WERI-Rb-1 (cell line): ENCODE measurements at regions not wholly inside any gene's neighbourhood (a gene's known extent, or its start where the extent isn't known, plus 50 kb on each side); places are given as distances from the start of the nearest gene placed in this dataset.

Experiments
- DNase-seq: peaks from one replicate; pipeline ENCODE4 v3.0.0-alpha.2; 2020
- H3K27ac ChIP-seq: fragments of 250-450 bp; sonication (Bioruptor Pico); 2 replicates; pipeline ENCODE4 v1.5.1; 2020; ENCODE audit warnings: mild to moderate bottlenecking, moderate library complexity
- H3K27me3 ChIP-seq: fragments of 250-450 bp; sonication (Bioruptor Pico); 2 replicates; pipeline ENCODE4 v1.5.1; 2021; ENCODE audit warnings: mild to moderate bottlenecking, low read depth, moderate library complexity; ENCODE audit not compliant: insufficient read depth, severe bottlenecking
- H3K36me3 ChIP-seq: fragments of 250-450 bp; sonication (Bioruptor Pico); 2 replicates; pipeline ENCODE4 v1.5.1; 2020; ENCODE audit warnings: mild to moderate bottlenecking, moderate library complexity
- H3K4me3 ChIP-seq: 2 replicates; pipeline ENCODE4 v1.5.1; 2011; ENCODE audit warnings: low read depth, mild to moderate bottlenecking, control low read depth, low read length
- H3K9me3 ChIP-seq: fragments of 250-450 bp; sonication (Bioruptor Pico); 2 replicates; pipeline ENCODE4 v1.5.1; 2021; ENCODE audit warnings: mild to moderate bottlenecking, moderate library complexity; ENCODE audit not compliant: severe bottlenecking
- TF ChIP-seq, protein P1 (sequence below): IDR thresholded peaks from 2 replicates; pipeline ENCODE4 v1.5.1; 2011; ENCODE audit warnings: low read depth, mild to moderate bottlenecking, control low read depth, inconsistent platforms, low read length

DNA sequence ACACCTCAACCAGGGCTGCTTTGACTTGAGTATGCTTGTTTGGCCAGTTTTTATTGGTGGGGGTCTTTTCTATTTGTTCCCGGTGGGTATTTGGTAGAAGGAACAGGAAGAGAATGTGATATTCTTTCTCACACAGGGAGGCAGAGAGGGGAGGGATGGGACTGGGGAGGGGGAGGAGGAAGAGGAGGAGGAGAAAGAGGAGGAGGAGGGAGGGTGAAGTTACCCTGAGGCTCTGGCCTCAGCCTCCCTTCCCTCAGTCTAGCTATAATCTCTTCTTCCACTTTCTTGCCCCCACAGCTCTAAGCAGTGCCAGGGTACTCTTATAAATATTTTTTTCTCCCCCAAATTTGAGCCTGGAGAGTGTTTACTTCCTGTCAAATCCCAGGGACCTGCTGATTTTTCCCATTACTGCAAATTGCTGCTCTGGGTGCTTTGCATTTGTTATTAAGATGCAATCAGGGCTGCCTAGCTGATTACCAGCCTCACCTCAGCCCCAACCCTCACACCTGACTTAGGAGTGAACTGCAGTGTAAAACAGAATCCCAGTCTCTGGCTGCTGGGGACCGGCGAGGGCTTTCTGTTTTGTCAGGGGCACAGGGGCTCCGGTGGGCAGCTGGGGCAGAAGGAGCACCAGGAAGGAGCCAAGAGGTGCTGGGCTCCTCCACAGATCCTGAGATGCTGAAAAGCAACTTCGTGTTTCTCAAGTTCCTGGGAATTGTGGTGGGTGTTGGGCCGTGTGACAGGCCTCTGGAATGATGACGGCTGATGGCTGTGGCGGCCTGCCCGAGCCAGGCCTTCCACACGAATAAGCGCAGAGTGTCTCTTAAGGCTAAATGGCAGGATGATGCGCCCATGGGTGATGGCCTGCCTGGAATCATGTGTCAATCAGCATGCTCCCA, 141.4 kb downstream of the CD83 start:
- no peak overlapping the region for H3K27ac ChIP-seq
- TF ChIP-seq, protein P1, sequence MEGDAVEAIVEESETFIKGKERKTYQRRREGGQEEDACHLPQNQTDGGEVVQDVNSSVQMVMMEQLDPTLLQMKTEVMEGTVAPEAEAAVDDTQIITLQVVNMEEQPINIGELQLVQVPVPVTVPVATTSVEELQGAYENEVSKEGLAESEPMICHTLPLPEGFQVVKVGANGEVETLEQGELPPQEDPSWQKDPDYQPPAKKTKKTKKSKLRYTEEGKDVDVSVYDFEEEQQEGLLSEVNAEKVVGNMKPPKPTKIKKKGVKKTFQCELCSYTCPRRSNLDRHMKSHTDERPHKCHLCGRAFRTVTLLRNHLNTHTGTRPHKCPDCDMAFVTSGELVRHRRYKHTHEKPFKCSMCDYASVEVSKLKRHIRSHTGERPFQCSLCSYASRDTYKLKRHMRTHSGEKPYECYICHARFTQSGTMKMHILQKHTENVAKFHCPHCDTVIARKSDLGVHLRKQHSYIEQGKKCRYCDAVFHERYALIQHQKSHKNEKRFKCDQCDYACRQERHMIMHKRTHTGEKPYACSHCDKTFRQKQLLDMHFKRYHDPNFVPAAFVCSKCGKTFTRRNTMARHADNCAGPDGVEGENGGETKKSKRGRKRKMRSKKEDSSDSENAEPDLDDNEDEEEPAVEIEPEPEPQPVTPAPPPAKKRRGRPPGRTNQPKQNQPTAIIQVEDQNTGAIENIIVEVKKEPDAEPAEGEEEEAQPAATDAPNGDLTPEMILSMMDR = no peak
- no peak for DNase-seq

DNA sequence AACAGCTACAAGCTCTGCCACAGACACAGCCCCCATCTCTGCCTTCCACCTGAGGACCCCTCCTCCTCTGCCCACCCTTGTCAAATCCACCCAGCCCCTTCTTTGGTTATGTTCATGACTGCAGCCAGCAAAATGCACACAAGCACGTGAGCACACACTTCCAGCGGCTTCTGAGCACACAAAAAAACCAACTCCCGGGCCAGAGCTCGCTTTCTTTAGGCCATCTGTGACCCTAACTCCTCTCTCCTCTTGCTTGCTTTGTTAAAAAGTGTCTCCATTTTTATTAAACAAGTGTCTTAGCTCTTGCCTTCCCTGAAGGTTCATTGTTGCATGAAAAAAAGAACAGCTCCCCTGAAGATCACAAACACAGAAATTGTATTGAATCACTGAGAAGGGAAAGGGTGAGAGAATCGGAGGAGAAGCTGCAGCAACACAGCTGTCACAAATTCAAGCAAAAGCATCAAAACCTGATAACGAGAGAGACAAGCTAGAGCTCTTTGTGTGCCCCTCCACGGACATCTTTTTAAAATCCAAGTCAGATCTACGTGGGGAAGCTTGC, 142.1 kb downstream of the CD83 start:
- DNase-seq = no peak
- no peaks in the 10 kb centered on the region for H3K36me3 ChIP-seq
- peaks cover 12% of the 10 kb centered on the region for H3K9me3 ChIP-seq
- H3K4me3 ChIP-seq = no peak overlapping the region
- H3K27ac ChIP-seq = no peak overlapping the region
- H3K27me3 ChIP-seq = no peaks in the 10 kb centered on the region
- TF ChIP-seq, protein P1 = no peak

More for the DNA sequence above, 141.4 kb downstream of the CD83 start:
- no peaks in the 10 kb centered on the region for H3K27me3 ChIP-seq
- H3K4me3 ChIP-seq = no peak overlapping the region
- peaks cover 5% of the 10 kb centered on the region for H3K9me3 ChIP-seq
- H3K36me3 ChIP-seq = no peaks in the 10 kb centered on the region

DNA sequence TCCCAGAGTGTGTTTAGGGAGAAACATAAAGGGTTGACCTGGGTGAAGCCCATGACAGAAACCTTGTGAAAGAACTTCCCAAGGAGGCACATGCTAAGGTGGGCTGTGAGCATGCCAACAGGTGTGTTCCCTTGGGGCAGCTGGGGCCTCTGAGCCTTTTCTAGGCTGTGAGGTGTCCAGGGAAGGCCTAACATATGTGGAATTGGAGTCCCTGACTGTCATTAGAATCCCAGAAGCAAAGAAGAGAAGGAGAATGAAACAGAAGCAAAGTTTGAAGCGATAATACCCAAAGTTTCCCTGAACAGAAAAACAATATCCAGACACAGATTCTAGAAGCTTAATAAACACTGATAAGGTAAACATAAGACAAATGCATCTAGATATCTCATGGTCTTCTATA, 143.3 kb downstream of the CD83 start:
- H3K9me3 ChIP-seq = peaks cover 14% of the 10 kb centered on the region
- H3K27ac ChIP-seq = no peak overlapping the region
- no peak overlapping the region for H3K4me3 ChIP-seq
- H3K27me3 ChIP-seq = no peaks in the 10 kb centered on the region
- H3K36me3 ChIP-seq = no peaks in the 10 kb centered on the region
- TF ChIP-seq, protein P1 = no peak
- no peak for DNase-seq

DNA sequence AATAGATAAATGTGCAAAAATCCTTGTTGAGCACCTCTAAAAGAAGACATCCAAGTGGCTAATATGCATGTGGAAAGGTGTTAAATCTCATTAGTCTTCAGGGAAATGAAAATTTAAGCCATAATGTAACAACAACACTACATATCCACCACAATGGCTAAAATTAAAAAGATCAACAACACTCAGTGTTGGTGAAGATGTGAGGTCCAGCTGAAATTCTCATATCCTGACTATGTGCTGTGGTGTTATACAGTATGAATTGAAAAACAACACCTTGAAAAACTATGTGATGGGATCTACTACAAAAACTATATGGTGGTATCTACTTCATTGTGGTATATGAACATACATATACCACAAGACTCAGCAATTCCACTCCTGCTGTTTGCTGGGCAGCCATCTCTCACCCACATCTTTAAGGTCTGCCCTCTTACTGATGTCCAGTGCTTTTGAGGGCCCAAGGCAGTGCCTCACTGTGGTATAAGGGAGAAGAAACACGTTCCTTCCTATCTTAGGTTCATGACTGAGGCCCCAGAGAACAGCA, 146.4 kb downstream of the CD83 start:
- no peaks in the 10 kb centered on the region for H3K36me3 ChIP-seq
- no peak overlapping the region for H3K27ac ChIP-seq
- peaks cover 22% of the 10 kb centered on the region for H3K9me3 ChIP-seq
- TF ChIP-seq, protein P1 = no peak
- H3K27me3 ChIP-seq = no peaks in the 10 kb centered on the region
- DNase-seq = no peak
- no peak overlapping the region for H3K4me3 ChIP-seq

DNA sequence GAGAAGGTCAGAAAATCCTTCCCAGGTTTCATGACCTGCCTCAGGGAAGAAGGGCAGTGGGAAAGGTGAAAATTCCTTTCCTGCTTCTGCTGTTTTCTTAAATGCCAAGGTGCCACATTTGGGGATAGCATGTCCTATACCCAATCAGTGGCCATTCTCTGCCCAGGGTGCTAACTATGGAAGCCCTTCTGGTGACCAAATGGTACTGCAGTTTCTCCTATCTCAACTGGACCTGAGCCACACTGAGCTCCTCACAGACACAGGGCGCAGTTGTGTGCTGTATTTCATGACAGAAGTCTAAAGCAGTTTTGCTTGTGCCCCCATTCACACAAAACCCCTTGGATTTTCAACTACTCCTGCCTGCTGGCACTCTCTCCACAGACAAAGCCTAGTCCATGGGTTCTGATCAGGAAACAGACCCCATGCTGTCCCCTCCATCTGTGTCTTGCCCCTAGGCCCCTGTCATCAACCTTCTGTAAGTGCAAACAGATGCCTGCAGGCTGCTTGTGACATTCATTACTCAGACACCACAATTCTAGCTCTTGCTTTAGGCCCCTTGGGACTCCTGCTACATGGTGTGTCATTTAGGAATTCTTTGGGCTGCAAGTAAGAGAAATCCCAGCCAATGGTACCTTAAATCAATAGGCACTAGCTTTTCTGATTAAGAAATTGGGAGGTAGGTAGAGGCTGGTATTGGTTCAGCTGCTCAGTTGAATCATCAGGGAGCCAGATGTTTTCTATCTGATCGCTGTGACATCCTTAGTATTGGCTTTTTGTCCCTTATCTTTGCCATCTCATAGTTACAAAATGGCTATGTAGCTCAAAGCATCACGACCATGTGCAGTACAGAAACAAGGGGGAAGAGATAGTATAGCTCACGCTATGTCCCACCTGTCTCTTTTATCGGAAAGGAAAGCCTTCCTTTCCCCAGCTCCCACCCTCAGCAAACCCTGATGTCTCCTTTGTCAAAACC, 147.8 kb downstream of the CD83 start:
- no peak for DNase-seq
- H3K9me3 ChIP-seq = peaks cover 26% of the 10 kb centered on the region
- TF ChIP-seq, protein P1 = peak; percentile 49
- no peak overlapping the region for H3K27ac ChIP-seq
- H3K27me3 ChIP-seq = no peaks in the 10 kb centered on the region
- no peaks in the 10 kb centered on the region for H3K36me3 ChIP-seq
- no peak overlapping the region for H3K4me3 ChIP-seq
